HEK293 (cell line): ENCODE measurements at regions not wholly inside any gene's neighbourhood (a gene's known extent, or its start where the extent isn't known, plus 50 kb on each side); places are given as distances from the start of the nearest gene placed in this dataset.

Experiments
- CTCF ChIA-PET: fragments of 350-600 bp; formaldehyde crosslinking; extraction: SDS; loops from one replicate; lab custom pipeline; 2021; ENCODE audit warnings: antibody characterized with exemption; lab: Yijun Ruan, JAX
- POLR2A ChIA-PET: fragments of 300-600 bp; formaldehyde crosslinking; extraction: SDS; loops from one replicate; lab custom pipeline; 2020; ENCODE audit warnings: antibody characterized with exemption, inconsistent platforms; lab: Yijun Ruan, JAX
- H3K27ac ChIP-seq: fragments of 200-500 bp; sonication (Bioruptor generic); 2 replicates; pipeline ENCODE4 v1.5.1; 2014; ENCODE audit warnings: low read depth, low read length, control low read depth, inconsistent platforms; ENCODE audit errors: extremely low read depth
- H3K36me3 ChIP-seq, 2 experiments: fragments of 200-500 bp in 1 of 2; sonication (Bioruptor generic) in 1 of 2; 1 replicate in 1 of 2; 2 replicates in 1 of 2; pipeline ENCODE4 v1.5.1; 2014 to 2017; ENCODE audit warnings: inconsistent platforms in 2 of 2, low read length in 2 of 2; ENCODE audit not compliant: control insufficient read depth in 2 of 2, insufficient read depth in 1 of 2
- H3K4me1 ChIP-seq: fragments of 200-500 bp; sonication (Bioruptor generic); 2 replicates; pipeline ENCODE4 v1.5.1; 2014; ENCODE audit warnings: mild to moderate bottlenecking, low read length, inconsistent platforms; ENCODE audit not compliant: control insufficient read depth, insufficient read depth
- H3K4me3 ChIP-seq: 2 replicates; pipeline ENCODE4 v1.5.1; 2011; ENCODE audit warnings: low read depth, mild to moderate bottlenecking, control low read depth, low read length, moderate library complexity
- H3K9me3 ChIP-seq: fragments of 200-500 bp; sonication (Bioruptor generic); 2 replicates; pipeline ENCODE4 v1.5.1; 2014; ENCODE audit warnings: low read depth, low read length, inconsistent platforms; ENCODE audit not compliant: control insufficient read depth, insufficient read depth
- BCL11A ChIP-seq: fragments of 450-650 bp; formaldehyde crosslinking; IDR thresholded peaks from 2 replicates; pipeline ENCODE4 v1.5.1; 2016; ENCODE audit warnings: low read depth, missing biosample characterization, missing genetic modification characterization
- GFI1B ChIP-seq: fragments of 450-650 bp; formaldehyde crosslinking; IDR thresholded peaks from 2 replicates; pipeline ENCODE4 v1.5.1; 2016; ENCODE audit warnings: missing biosample characterization, missing genetic modification characterization
- HOXA7 ChIP-seq: sonication (generic); formaldehyde crosslinking; IDR thresholded peaks from 2 replicates; pipeline ENCODE4 v1.8.1; 2022; ENCODE audit warnings: missing genetic modification reagents, borderline replicate concordance
- KLF17 ChIP-seq: fragments of 450-650 bp; formaldehyde crosslinking; IDR thresholded peaks from 2 replicates; pipeline ENCODE4 v1.5.1; 2016; ENCODE audit warnings: missing biosample characterization, missing genetic modification characterization
- PBX3 ChIP-seq: sonication (generic); formaldehyde crosslinking; IDR thresholded peaks from 2 replicates; pipeline ENCODE4 v1.8.1; 2022; ENCODE audit warnings: mild to moderate bottlenecking, moderate library complexity, missing genetic modification reagents
- SCRT1 ChIP-seq: fragments of 450-650 bp; formaldehyde crosslinking; IDR thresholded peaks from 2 replicates; pipeline ENCODE4 v1.5.1; 2016; ENCODE audit warnings: missing biosample characterization, missing genetic modification characterization, borderline replicate concordance
- SETDB1 ChIP-seq: IDR thresholded peaks from one replicate; pipeline ENCODE4 v1.6.1; 2017; ENCODE audit warnings: mild to moderate bottlenecking, low read length, moderate library complexity, mixed read lengths; ENCODE audit not compliant: insufficient read length
- ZEB2 ChIP-seq: fragments of 450-650 bp; formaldehyde crosslinking; IDR thresholded peaks from 2 replicates; pipeline ENCODE4 v1.5.1; 2016; ENCODE audit warnings: missing biosample characterization, missing genetic modification characterization
- ZFP37 ChIP-seq: fragments of 450-650 bp; formaldehyde crosslinking; IDR thresholded peaks from 2 replicates; pipeline ENCODE4 v1.5.1; 2016; ENCODE audit warnings: missing biosample characterization, missing genetic modification characterization
- ZFP41 ChIP-seq: fragments of 450-650 bp; formaldehyde crosslinking; IDR thresholded peaks from 2 replicates; pipeline ENCODE4 v1.5.1; 2016; ENCODE audit warnings: missing biosample characterization, missing genetic modification characterization, borderline replicate concordance
- ZNF132 ChIP-seq: fragments of 450-650 bp; formaldehyde crosslinking; IDR thresholded peaks from 2 replicates; pipeline ENCODE4 v1.5.1; 2017; ENCODE audit warnings: missing biosample characterization, missing genetic modification characterization, borderline replicate concordance
- ZNF26 ChIP-seq: fragments of 450-650 bp; formaldehyde crosslinking; IDR thresholded peaks from 2 replicates; pipeline ENCODE4 v1.5.1; 2016; ENCODE audit warnings: missing biosample characterization, missing genetic modification characterization
- ZNF350 ChIP-seq: fragments of 450-650 bp; formaldehyde crosslinking; IDR thresholded peaks from 2 replicates; pipeline ENCODE4 v1.5.0; 2017; ENCODE audit warnings: missing biosample characterization, mild to moderate bottlenecking, missing genetic modification characterization
- ZNF423 ChIP-seq: fragments of 450-650 bp; formaldehyde crosslinking; IDR thresholded peaks from 2 replicates; pipeline ENCODE4 v1.5.1; 2016; ENCODE audit warnings: missing biosample characterization, missing genetic modification characterization
- ZNF518A ChIP-seq: fragments of 450-650 bp; formaldehyde crosslinking; conservative IDR thresholded peaks from 2 replicates; pipeline ENCODE4 v1.5.1; 2016; ENCODE audit warnings: low read depth, missing biosample characterization, missing genetic modification characterization
- ZNF558 ChIP-seq: fragments of 450-650 bp; formaldehyde crosslinking; IDR thresholded peaks from 2 replicates; pipeline ENCODE4 v1.5.1; 2016; ENCODE audit warnings: missing biosample characterization, missing genetic modification characterization
- ZNF621 ChIP-seq: fragments of 450-650 bp; formaldehyde crosslinking; IDR thresholded peaks from 2 replicates; pipeline ENCODE4 v1.5.1; 2017; ENCODE audit warnings: missing biosample characterization, missing genetic modification characterization

- H3K36me3 ChIP-seq: no peaks in the 10 kb centered on the region
- no peak for TF ChIP-seq PBX3 (CRISPR knock-in tag)
- no peak for TF ChIP-seq ZNF558
- TF ChIP-seq ZNF621 (tag by site-specific recombination): no peak
- no peak for TF ChIP-seq GFI1B (tag by site-specific recombination)
- no peak for TF ChIP-seq BCL11A (tag by site-specific recombination)
- CTCF ChIA-PET: no interaction called here
- POLR2A ChIA-PET: no interaction called here
- H3K4me3 ChIP-seq: no peak overlapping the region
- H3K9me3 ChIP-seq: no peaks in the 10 kb centered on the region
- no peak overlapping the region for H3K27ac ChIP-seq
- H3K4me1 ChIP-seq: no peaks in the 10 kb centered on the region
These were observed 108.5 kb upstream of the CMC1 start for GRCh38 chr3:28132941-28133340.

DNA sequence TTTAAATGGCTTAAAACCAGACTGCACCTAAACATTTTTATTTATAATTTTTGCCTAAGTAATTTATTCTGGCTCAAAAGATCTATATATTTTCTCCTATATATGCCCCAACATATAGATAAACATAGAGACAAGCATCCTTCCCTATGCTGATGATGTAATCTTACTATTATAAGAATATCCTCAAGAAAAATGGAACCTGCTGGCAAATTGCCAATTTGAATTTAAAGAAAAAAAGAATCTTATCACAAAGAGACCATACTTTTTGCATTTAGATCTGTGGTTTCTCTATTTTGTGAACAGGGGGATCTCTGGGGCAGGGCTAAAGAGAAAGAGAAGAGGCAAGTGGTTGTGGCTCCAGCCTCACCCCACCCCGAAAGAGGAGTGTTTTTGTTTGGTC lies 107.2 kb upstream of the CMC1 start:
- CTCF ChIA-PET: no interaction called here
- H3K9me3 ChIP-seq: no peaks in the 10 kb centered on the region
- H3K4me1 ChIP-seq: no peaks in the 10 kb centered on the region
- no peaks in the 10 kb centered on the region for H3K36me3 ChIP-seq
- TF ChIP-seq KLF17 (tag by site-specific recombination) (no peak), ZFP41 (tag by site-specific recombination) (no peak), SETDB1 (no peak), ZNF350 (tag by site-specific recombination) (no peak), HOXA7 (CRISPR knock-in tag) (no peak), ZNF518A (tag by site-specific recombination) (no peak), ZNF132 (no peak), ZNF26 (tag by site-specific recombination) (no peak), ZFP37 (tag by site-specific recombination) (no peak), ZEB2 (tag by site-specific recombination) (no peak), SCRT1 (no peak), ZNF423 (tag by site-specific recombination) (no peak)
- TF ChIP-seq, all 188 proteins: peak for 0
- POLR2A ChIA-PET: no interaction called here
- Histone ChIP-seq H3K4me3 (no peak overlapping the region), H3K27ac (no peak overlapping the region)
